HG02885 (cell line): ENCODE measurements at regions not wholly inside any gene's neighbourhood (a gene's known extent, or its start where the extent isn't known, plus 50 kb on each side); places are given as distances from the start of the nearest gene placed in this dataset.
"Not testable (repeated sequence)": the region's sequence is repeated elsewhere in the genome, so short reads cannot be mapped to it uniquely, and the experiment has no call there.

Source experiments
- ATAC-seq: cut with Tn5 transposase; IDR thresholded peaks from one replicate; pipeline ENCODE4 v1.9.1; 2021; ENCODE audit warnings: mild to moderate bottlenecking; ENCODE audit not compliant: unreplicated experiment, poor library complexity

GRCh38 chr12:128009108-128009507 lies 257.9 kb upstream of the TMEM132C start:
- no peak for ATAC-seq

- ATAC-seq = no peak
Measured at GRCh38 chr12:128012110-128012509, 254.9 kb upstream of the TMEM132C start.

GRCh38 chr12:128015276-128015675 lies 251.7 kb upstream of the TMEM132C start:
- ATAC-seq = no peak

GRCh38 chr12:128018067-128018466 lies 248.9 kb upstream of the TMEM132C start:
- no peak for ATAC-seq

GRCh38 chr12:128019996-128020544 lies 246.9 kb upstream of the TMEM132C start:
- ATAC-seq = no peak

- ATAC-seq = no peak
Measured at GRCh38 chr12:128021561-128021960, 245.4 kb upstream of the TMEM132C start.

- no peak for ATAC-seq
Measured at GRCh38 chr12:128025589-128026245, 241.3 kb upstream of the TMEM132C start.

- ATAC-seq = no peak
Measured at GRCh38 chr12:128026696-128027574, 240.0 kb upstream of the TMEM132C start.

GRCh38 chr12:128033473-128033872 lies 233.5 kb upstream of the TMEM132C start:
- ATAC-seq = no peak

- no peak for ATAC-seq
Measured at GRCh38 chr12:128040971-128041370, 226.0 kb upstream of the TMEM132C start.

- ATAC-seq = not testable (repeated sequence)
Measured at GRCh38 chr12:128042283-128042682, 224.7 kb upstream of the TMEM132C start.

GRCh38 chr12:128042825-128043224 lies 224.1 kb upstream of the TMEM132C start:
- ATAC-seq = no peak

- no peak for ATAC-seq
Measured at GRCh38 chr12:128043317-128043716, 223.7 kb upstream of the TMEM132C start.

- ATAC-seq = no peak
Measured at GRCh38 chr12:128047266-128048060, 219.5 kb upstream of the TMEM132C start.

GRCh38 chr12:128052331-128052730 lies 214.6 kb upstream of the TMEM132C start:
- no peak for ATAC-seq

GRCh38 chr12:128052777-128053176 lies 214.2 kb upstream of the TMEM132C start:
- ATAC-seq = no peak

- no peak for ATAC-seq
Measured at GRCh38 chr12:128055567-128055966, 211.4 kb upstream of the TMEM132C start.

GRCh38 chr12:128056136-128056801 lies 210.7 kb upstream of the TMEM132C start:
- ATAC-seq = no peak

- ATAC-seq = no peak
Measured at GRCh38 chr12:128057586-128057985, 209.4 kb upstream of the TMEM132C start.
